ENCODE measurements at regions not wholly inside any gene's neighbourhood (a gene's known extent, or its start where the extent isn't known, plus 50 kb on each side); places are given as distances from the start of the nearest gene placed in this dataset.
A peak's percentile ranks its signal among the peaks of the same experiment; 100 is the strongest.

DNA sequence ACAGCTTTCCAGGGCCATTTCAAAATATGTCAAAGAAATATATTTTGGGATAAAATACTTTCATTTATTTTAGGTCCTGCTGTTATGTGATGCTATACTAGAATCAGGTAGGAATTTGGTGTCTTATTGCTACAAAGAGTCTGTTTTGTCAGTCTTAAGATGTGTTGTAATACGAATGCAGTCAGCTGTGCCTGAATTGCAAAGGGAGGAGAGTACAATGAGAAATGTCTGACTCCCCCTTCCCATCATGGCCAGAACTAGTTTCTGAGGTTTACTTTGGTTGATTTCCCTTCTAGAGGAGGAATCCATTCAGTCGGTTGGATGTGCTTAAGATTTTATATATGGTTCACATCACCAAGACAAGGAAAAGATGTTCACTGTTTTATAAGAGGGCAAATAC lies 75.7 kb upstream of the TNFSF18 start:
- H3K27me3 ChIP-seq (replicated peaks in 1 of 4; ENCODE audit: control insufficient read depth in 3 of 4, extremely low read depth in 1 of 4, insufficient read depth in 3 of 4, low read length in 3 of 4), result no peaks in the 10 kb centered on the region
- H3K18ac ChIP-seq (ENCODE audit: extremely low read depth, low read length), result no peak overlapping the region
- H4K20me1 ChIP-seq (replicated peaks in 1 of 2; ENCODE audit: control insufficient read depth in 1 of 2, insufficient read depth in 2 of 2, low read length in 2 of 2), result no peaks in the 10 kb centered on the region
- no peak overlapping the region for H2AK5ac ChIP-seq (ENCODE audit: low read depth, low read length)
- H4K8ac ChIP-seq (ENCODE audit: extremely low read depth, insufficient read depth, low read length), result no peak overlapping the region
- no peak overlapping the region for H4K5ac ChIP-seq (ENCODE audit: insufficient read length, low read depth, low read length)
- no peak overlapping the region for H3K56ac ChIP-seq (replicated peaks; ENCODE audit: insufficient read length, low read depth, low read length)
- no peak overlapping the region for H2BK20ac ChIP-seq (ENCODE audit: low read length)
- H3K9me3 ChIP-seq (ENCODE audit: insufficient read depth in 2 of 2, low read depth in 1 of 2, low read length in 1 of 2), result no peaks in the 10 kb centered on the region
- no peak overlapping the region for H3K4ac ChIP-seq (replicated peaks; ENCODE audit: insufficient read length, low read depth, low read length)
- WGBS, 2 experiments (ENCODE audit: extremely low coverage in 1 of 2, insufficient coverage in 1 of 2, insufficient read length in 1 of 2, insufficient replicate concordance in 2 of 2, low coverage in 1 of 2, low lambda C conversion rate in 2 of 2, missing lambda C conversion rate in 1 of 2), result 82% methylated on average over 2 of the region's 2 CpGs; no CpG with 5 or more reads in 1 of the 2 experiments
- H2AFZ ChIP-seq (ENCODE audit: low read length), result 0 out of 2 replicates have a peak overlapping the region, but pooled peaks have one; percentile 75
- no peak for DNase-seq (ENCODE audit: low read depth in 1 of 2, low spot score in 2 of 2)
- POLR2A ChIA-PET (ENCODE audit: partially characterized antibody), result no interaction called here
- H3K79me2 ChIP-seq (ENCODE audit: control insufficient read depth in 1 of 2, insufficient read depth in 2 of 2, low read length in 2 of 2), result no peaks in the 10 kb centered on the region
- no peak overlapping the region for H3K9ac ChIP-seq (replicated peaks in 1 of 4; ENCODE audit: extremely low read depth in 1 of 4, low read depth in 3 of 4, low read length in 3 of 4)
- no peak overlapping the region for H3K4me3 ChIP-seq (ENCODE audit: extremely low read depth in 1 of 4, insufficient read depth in 2 of 4, low read depth in 3 of 4, low read length in 4 of 4)
- no peak overlapping the region for H3K27ac ChIP-seq (ENCODE audit: low read depth, low read length)
- no peak overlapping the region for H3K4me2 ChIP-seq (ENCODE audit: insufficient read depth in 1 of 2, low read depth in 2 of 2, low read length in 2 of 2)
- CTCF ChIA-PET (ENCODE audit: partially characterized antibody), result no interaction called here
- FAIRE-seq, result no peak
- no peaks in the 10 kb centered on the region for H3K36me3 ChIP-seq (ENCODE audit: control insufficient read depth in 2 of 4, insufficient read depth in 4 of 4, low read length in 3 of 4)
- no peak for TF ChIP-seq BCL11A (IDR thresholded peaks at IDR 0.05; ENCODE audit: low read depth in 2 of 2, low read length in 2 of 2)
- no peak for TF ChIP-seq PHF8 (conservative IDR thresholded peaks at IDR 0.05; ENCODE audit: low read depth, low read length)
- no peak for TF ChIP-seq TAF7 (optimal IDR thresholded peaks at IDR 0.05; ENCODE audit: borderline replicate concordance, low read depth, low read length)
- no peak for TF ChIP-seq POLR2AphosphoS5 (IDR thresholded peaks at IDR 0.05; ENCODE audit: low read depth, low read length)
- TF ChIP-seq EGR1 (IDR thresholded peaks at IDR 0.05; ENCODE audit: borderline replicate concordance, low read depth, low read length), result no peak
- TF ChIP-seq SP4 (IDR thresholded peaks at IDR 0.05; ENCODE audit: low read length), result no peak
- no peak for TF ChIP-seq SAP30 (IDR thresholded peaks at IDR 0.05; ENCODE audit: insufficient read depth, insufficient replicate concordance, low read length)
- no peak for TF ChIP-seq SRF (IDR thresholded peaks at IDR 0.05; ENCODE audit: low read depth, low read length)
- TF ChIP-seq CBX5 (IDR thresholded peaks at IDR 0.05; ENCODE audit: low read depth, low read length), result no peak
- no peak overlapping the region for H2BK120ac ChIP-seq (replicated peaks; ENCODE audit: low read depth, low read length)
- no peak overlapping the region for H2BK5ac ChIP-seq (ENCODE audit: low read depth, low read length)
- no peaks in the 10 kb centered on the region for H3K79me1 ChIP-seq (ENCODE audit: low read depth, low read length)
- H3K23ac ChIP-seq (ENCODE audit: insufficient read length), result no peak overlapping the region
- H2BK15ac ChIP-seq (ENCODE audit: low read length), result no peak overlapping the region
- H4K91ac ChIP-seq (replicated peaks; ENCODE audit: insufficient read length, low read length), result no peak overlapping the region
- no peak overlapping the region for H3K14ac ChIP-seq (ENCODE audit: insufficient read length)
- H2BK12ac ChIP-seq (ENCODE audit: low read depth, low read length), result no peak overlapping the region
- peaks cover 0 to 10% (median 5%) of the 10 kb centered on the region in 4 experiments; a peak in 4 of 7 replicates for H3K4me1 ChIP-seq (replicated peaks in 1 of 4; ENCODE audit: control insufficient read depth in 3 of 4, insufficient read depth in 4 of 4, low read length in 3 of 4)
- H3K23me2 ChIP-seq (ENCODE audit: low read depth, low read length), result peaks cover 2% of the 10 kb centered on the region; the same call in 1 of the 2 replicates

Measured in H1 (cell line).